ENCODE measurements at regions not wholly inside any gene's neighbourhood (a gene's known extent, or its start where the extent isn't known, plus 50 kb on each side); places are given as distances from the start of the nearest gene placed in this dataset.
"Not testable (repeated sequence)": the region's sequence is repeated elsewhere in the genome, so short reads cannot be mapped to it uniquely, and the experiment has no call there.

- Histone ChIP-seq H3K79me2 (ENCODE audit: control insufficient read depth, low read length) (no peaks in the 10 kb centered on the region), H3K4me1 (ENCODE audit: control insufficient read depth, low read length) (no peaks in the 10 kb centered on the region), H3K4me2 (ENCODE audit: low read length) (no peak overlapping the region), H3F3A (ENCODE audit: control insufficient read depth, insufficient read depth) (no peaks in the 10 kb centered on the region), H3K4me3 (ENCODE audit: low read length) (no peak overlapping the region), H3K36me3 (ENCODE audit: control insufficient read depth, low read length) (no peaks in the 10 kb centered on the region), H3K9me3 (ENCODE audit: control insufficient read depth, insufficient read depth, low read length) (no peaks in the 10 kb centered on the region), H3K9me2 (replicated peaks; ENCODE audit: control insufficient read depth, low read length) (no peaks in the 10 kb centered on the region), H3K27me3 (ENCODE audit: control insufficient read depth, low read length) (no peaks in the 10 kb centered on the region), H4K20me1 (ENCODE audit: control insufficient read depth, insufficient read depth, low read depth, low read length) (no peaks in the 10 kb centered on the region), H3K27ac (ENCODE audit: low read depth, low read length) (no peak overlapping the region)
- no peak for TF ChIP-seq EZH2phosphoT487 (IDR thresholded peaks at IDR 0.05; ENCODE audit: borderline replicate concordance, low read length)
- TF ChIP-seq, protein P1, sequence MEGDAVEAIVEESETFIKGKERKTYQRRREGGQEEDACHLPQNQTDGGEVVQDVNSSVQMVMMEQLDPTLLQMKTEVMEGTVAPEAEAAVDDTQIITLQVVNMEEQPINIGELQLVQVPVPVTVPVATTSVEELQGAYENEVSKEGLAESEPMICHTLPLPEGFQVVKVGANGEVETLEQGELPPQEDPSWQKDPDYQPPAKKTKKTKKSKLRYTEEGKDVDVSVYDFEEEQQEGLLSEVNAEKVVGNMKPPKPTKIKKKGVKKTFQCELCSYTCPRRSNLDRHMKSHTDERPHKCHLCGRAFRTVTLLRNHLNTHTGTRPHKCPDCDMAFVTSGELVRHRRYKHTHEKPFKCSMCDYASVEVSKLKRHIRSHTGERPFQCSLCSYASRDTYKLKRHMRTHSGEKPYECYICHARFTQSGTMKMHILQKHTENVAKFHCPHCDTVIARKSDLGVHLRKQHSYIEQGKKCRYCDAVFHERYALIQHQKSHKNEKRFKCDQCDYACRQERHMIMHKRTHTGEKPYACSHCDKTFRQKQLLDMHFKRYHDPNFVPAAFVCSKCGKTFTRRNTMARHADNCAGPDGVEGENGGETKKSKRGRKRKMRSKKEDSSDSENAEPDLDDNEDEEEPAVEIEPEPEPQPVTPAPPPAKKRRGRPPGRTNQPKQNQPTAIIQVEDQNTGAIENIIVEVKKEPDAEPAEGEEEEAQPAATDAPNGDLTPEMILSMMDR (IDR thresholded peaks at IDR 0.05; ENCODE audit: low read depth, low read length, poor library complexity, severe bottlenecking), result no peak
These were observed 834.3 kb downstream of the PLOD2 start for GRCh38 chr3:145326666-145327065.

DNA sequence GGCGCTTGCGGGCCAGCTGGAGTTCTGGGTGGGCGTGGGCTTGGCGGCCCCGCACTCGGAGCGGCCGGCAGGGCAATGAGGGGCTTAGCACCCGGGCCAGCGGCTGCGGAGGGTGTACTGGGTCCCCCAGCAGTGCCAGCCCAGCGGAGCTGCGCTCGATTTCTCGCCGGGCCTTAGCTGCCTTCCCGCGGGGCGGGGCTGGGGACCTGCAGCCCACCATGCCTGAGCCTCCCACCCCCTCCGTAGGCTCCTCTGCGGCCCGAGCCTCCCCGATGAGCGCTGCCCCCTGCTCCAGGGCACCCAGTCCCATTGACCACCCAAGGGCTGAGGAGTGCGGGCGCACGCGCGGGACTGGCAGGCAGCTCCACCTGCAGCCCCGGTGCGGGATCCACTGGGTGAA is 827.6 kb downstream of the PLOD2 start:
- not testable (repeated sequence) for H3K27me3 ChIP-seq (ENCODE audit: control insufficient read depth, low read length); H3K79me2 ChIP-seq (ENCODE audit: control insufficient read depth, low read length); H3K36me3 ChIP-seq (ENCODE audit: control insufficient read depth, low read length); H3F3A ChIP-seq (ENCODE audit: control insufficient read depth, insufficient read depth); H3K4me2 ChIP-seq (ENCODE audit: low read length); H3K4me1 ChIP-seq (ENCODE audit: control insufficient read depth, low read length); H3K9me2 ChIP-seq (replicated peaks; ENCODE audit: control insufficient read depth, low read length); H3K27ac ChIP-seq (ENCODE audit: low read depth, low read length); H3K4me3 ChIP-seq (ENCODE audit: low read length); H3K9me3 ChIP-seq (ENCODE audit: control insufficient read depth, insufficient read depth, low read length); H4K20me1 ChIP-seq (ENCODE audit: control insufficient read depth, insufficient read depth, low read depth, low read length)

GRCh38 chr3:145333931-145334330 is 827.1 kb downstream of the PLOD2 start:
- Histone ChIP-seq H3K27ac (ENCODE audit: low read depth, low read length) (no peak overlapping the region), H3K4me3 (ENCODE audit: low read length) (no peak overlapping the region), H3K27me3 (ENCODE audit: control insufficient read depth, low read length) (no peaks in the 10 kb centered on the region), H4K20me1 (ENCODE audit: control insufficient read depth, insufficient read depth, low read depth, low read length) (no peaks in the 10 kb centered on the region), H3K9me3 (ENCODE audit: control insufficient read depth, insufficient read depth, low read length) (no peaks in the 10 kb centered on the region), H3F3A (ENCODE audit: control insufficient read depth, insufficient read depth) (no peaks in the 10 kb centered on the region), H3K36me3 (ENCODE audit: control insufficient read depth, low read length) (no peaks in the 10 kb centered on the region), H3K4me1 (ENCODE audit: control insufficient read depth, low read length) (no peaks in the 10 kb centered on the region), H3K79me2 (ENCODE audit: control insufficient read depth, low read length) (no peaks in the 10 kb centered on the region), H3K9me2 (replicated peaks; ENCODE audit: control insufficient read depth, low read length) (no peaks in the 10 kb centered on the region), H3K4me2 (ENCODE audit: low read length) (no peak overlapping the region)
- TF ChIP-seq, protein P1 (IDR thresholded peaks at IDR 0.05; ENCODE audit: low read depth, low read length, poor library complexity, severe bottlenecking), result no peak
- TF ChIP-seq EZH2phosphoT487 (IDR thresholded peaks at IDR 0.05; ENCODE audit: borderline replicate concordance, low read length), result no peak

- no peak overlapping the region for H3K4me2 ChIP-seq (ENCODE audit: low read length)
- H3K4me3 ChIP-seq (ENCODE audit: low read length), result no peak overlapping the region
- TF ChIP-seq, protein P1 (IDR thresholded peaks at IDR 0.05; ENCODE audit: low read depth, low read length, poor library complexity, severe bottlenecking), result no peak
- TF ChIP-seq EZH2phosphoT487 (IDR thresholded peaks at IDR 0.05; ENCODE audit: borderline replicate concordance, low read length), result no peak
- H3K9me3 ChIP-seq (ENCODE audit: control insufficient read depth, insufficient read depth, low read length), result no peaks in the 10 kb centered on the region; the same call in 1 of the 2 replicates
- H3K9me2 ChIP-seq (replicated peaks; ENCODE audit: control insufficient read depth, low read length), result no peaks in the 10 kb centered on the region
- no peaks in the 10 kb centered on the region for H3K79me2 ChIP-seq (ENCODE audit: control insufficient read depth, low read length)
- no peaks in the 10 kb centered on the region for H3K36me3 ChIP-seq (ENCODE audit: control insufficient read depth, low read length)
- no peaks in the 10 kb centered on the region for H3F3A ChIP-seq (ENCODE audit: control insufficient read depth, insufficient read depth)
- H3K27ac ChIP-seq (ENCODE audit: low read depth, low read length), result no peak overlapping the region
- no peaks in the 10 kb centered on the region for H4K20me1 ChIP-seq (ENCODE audit: control insufficient read depth, insufficient read depth, low read depth, low read length)
- H3K4me1 ChIP-seq (ENCODE audit: control insufficient read depth, low read length), result no peaks in the 10 kb centered on the region
- H3K27me3 ChIP-seq (ENCODE audit: control insufficient read depth, low read length), result no peaks in the 10 kb centered on the region
These were observed 805.8 kb downstream of the PLOD2 start for GRCh38 chr3:145355206-145355605.

All from DOHH2 (cell line).